ENCODE measurements at regions not wholly inside any gene's neighbourhood (a gene's known extent, or its start where the extent isn't known, plus 50 kb on each side); places are given as distances from the start of the nearest gene placed in this dataset.
"Not testable (repeated sequence)": the region's sequence is repeated elsewhere in the genome, so short reads cannot be mapped to it uniquely, and the experiment has no call there.

DNA sequence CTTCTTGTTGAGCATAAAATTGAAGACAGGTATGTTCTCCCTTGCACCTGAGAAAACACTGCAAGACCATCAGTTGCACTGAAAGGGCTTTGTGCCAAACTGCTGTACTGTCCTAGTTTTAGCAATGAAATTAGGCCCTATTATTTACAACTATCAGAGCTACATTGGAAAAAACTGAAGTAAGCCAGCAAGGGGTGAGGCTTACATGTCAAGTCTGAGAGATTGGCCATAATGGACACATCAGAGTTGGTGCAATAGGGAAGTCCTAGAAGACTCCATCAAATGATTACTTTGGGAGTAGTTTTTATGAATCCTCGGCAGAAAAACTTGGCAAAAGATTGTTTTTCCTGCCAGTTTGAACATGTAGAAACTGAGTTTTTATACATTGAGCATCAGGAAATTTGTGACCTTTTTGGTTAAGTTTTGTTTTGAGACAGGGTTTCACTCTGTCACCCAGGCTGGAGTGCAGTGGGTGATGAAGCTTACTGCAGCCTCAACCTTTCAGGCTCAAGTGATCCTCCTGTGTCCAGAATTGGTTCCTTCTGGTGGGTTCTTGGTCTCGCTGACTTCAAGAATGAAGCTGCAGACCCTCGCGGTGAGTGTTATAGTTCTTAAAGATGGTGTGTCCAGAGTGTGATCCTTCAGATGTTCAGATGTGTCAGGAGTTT is 160.1 kb upstream of the BANK1 start:
- no peaks in the 10 kb centered on the region for H3K4me1 ChIP-seq (ENCODE audit: control insufficient read depth, extremely low read depth, insufficient read depth, low read length)
- H3K27ac ChIP-seq (ENCODE audit: insufficient read depth, low read length), result no peak overlapping the region
- H3K4me2 ChIP-seq (ENCODE audit: extremely low read depth, insufficient read depth, low read length), result no peak overlapping the region
- H3K79me2 ChIP-seq (ENCODE audit: control insufficient read depth, insufficient read depth, low read length), result no peaks in the 10 kb centered on the region
- TF ChIP-seq EZH2 (IDR thresholded peaks at IDR 0.05; ENCODE audit: low read length, missing control alignments), result no peak
- no peak overlapping the region for H3K4me3 ChIP-seq (replicated peaks in 1 of 4; ENCODE audit: control extremely low read depth in 1 of 4, insufficient read depth in 1 of 4, low read depth in 3 of 4, low read length in 4 of 4)
- H2AFZ ChIP-seq (ENCODE audit: low read length), result no peak overlapping the region
- H3K9ac ChIP-seq (ENCODE audit: insufficient read depth, low read length), result no peak overlapping the region
- no peaks in the 10 kb centered on the region for H3K27me3 ChIP-seq (ENCODE audit: control insufficient read depth, insufficient read depth, low read length)
- H4K20me1 ChIP-seq (ENCODE audit: control insufficient read depth, extremely low read depth, insufficient read depth, low read length), result no peaks in the 10 kb centered on the region
- no peaks in the 10 kb centered on the region for H3K9me3 ChIP-seq (ENCODE audit: control insufficient read depth, insufficient read depth, low read depth, low read length)
- DNase-seq (ENCODE audit: low read depth in 2 of 2), result no peak
- H3K36me3 ChIP-seq (ENCODE audit: control insufficient read depth, insufficient read depth, low read length), result no peaks in the 10 kb centered on the region

DNA sequence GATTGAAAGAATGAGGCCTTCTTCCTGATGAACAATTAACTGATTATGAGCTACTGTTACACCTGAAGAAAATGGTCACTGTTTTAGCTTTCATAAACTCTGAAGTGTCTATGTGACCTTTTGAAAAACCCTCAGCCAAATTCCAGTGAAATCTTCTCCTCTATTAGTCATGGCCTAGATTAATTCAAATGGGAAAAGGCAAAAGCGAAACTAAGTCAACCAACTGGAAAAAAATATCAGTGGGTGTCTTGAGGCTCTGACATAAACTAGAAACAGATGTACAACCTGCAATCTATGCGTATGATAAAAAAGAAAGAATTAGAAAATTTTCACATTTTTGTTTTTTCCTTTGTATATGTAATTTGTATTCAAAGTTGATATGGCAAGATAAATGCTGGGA is 169.4 kb upstream of the BANK1 start:
- Histone ChIP-seq H3K27me3 (ENCODE audit: control insufficient read depth, insufficient read depth, low read length) (no peaks in the 10 kb centered on the region), H3K36me3 (ENCODE audit: control insufficient read depth, insufficient read depth, low read length) (no peaks in the 10 kb centered on the region), H3K4me1 (ENCODE audit: control insufficient read depth, extremely low read depth, insufficient read depth, low read length) (no peaks in the 10 kb centered on the region), H2AFZ (ENCODE audit: low read length) (no peak overlapping the region), H3K4me3 (replicated peaks in 1 of 4; ENCODE audit: control extremely low read depth in 1 of 4, insufficient read depth in 1 of 4, low read depth in 3 of 4, low read length in 4 of 4) (no peak overlapping the region), H3K9ac (ENCODE audit: insufficient read depth, low read length) (no peak overlapping the region), H3K27ac (ENCODE audit: insufficient read depth, low read length) (no peak overlapping the region), H3K9me3 (ENCODE audit: control insufficient read depth, insufficient read depth, low read depth, low read length) (no peaks in the 10 kb centered on the region), H4K20me1 (ENCODE audit: control insufficient read depth, extremely low read depth, insufficient read depth, low read length) (no peaks in the 10 kb centered on the region), H3K79me2 (ENCODE audit: control insufficient read depth, insufficient read depth, low read length) (no peaks in the 10 kb centered on the region), H3K4me2 (ENCODE audit: extremely low read depth, insufficient read depth, low read length) (no peak overlapping the region)
- peak in 1 of 2 donors; percentile 78 for DNase-seq (ENCODE audit: low read depth in 2 of 2)
- no peak for TF ChIP-seq EZH2 (IDR thresholded peaks at IDR 0.05; ENCODE audit: low read length, missing control alignments)

DNA sequence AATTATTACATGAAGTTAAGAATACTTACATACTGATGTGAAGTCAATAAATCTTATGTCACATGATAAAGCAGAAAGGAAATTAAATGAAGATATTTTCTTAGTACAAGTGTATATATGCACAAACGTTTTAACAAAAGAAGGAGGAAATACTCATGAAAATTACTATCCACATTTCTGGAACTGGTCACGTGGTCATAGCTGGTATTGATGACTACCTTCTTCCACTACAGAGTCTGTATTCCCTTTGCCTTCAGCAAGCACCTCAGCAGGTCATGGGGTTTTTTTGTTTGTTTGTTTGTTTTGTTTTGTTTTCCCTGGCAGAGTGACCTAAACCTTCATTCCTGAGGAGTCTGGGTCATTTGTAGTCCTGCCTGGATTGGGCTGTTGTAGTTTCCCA is 174.9 kb upstream of the BANK1 start:
- Histone ChIP-seq H3K4me2 (ENCODE audit: extremely low read depth, insufficient read depth, low read length) (no peak overlapping the region), H3K79me2 (ENCODE audit: control insufficient read depth, insufficient read depth, low read length) (no peaks in the 10 kb centered on the region), H2AFZ (ENCODE audit: low read length) (no peak overlapping the region), H3K27ac (ENCODE audit: insufficient read depth, low read length) (no peak overlapping the region), H3K9ac (ENCODE audit: insufficient read depth, low read length) (no peak overlapping the region), H3K36me3 (ENCODE audit: control insufficient read depth, insufficient read depth, low read length) (no peaks in the 10 kb centered on the region), H3K27me3 (ENCODE audit: control insufficient read depth, insufficient read depth, low read length) (no peaks in the 10 kb centered on the region), H3K4me3 (replicated peaks in 1 of 4; ENCODE audit: control extremely low read depth in 1 of 4, insufficient read depth in 1 of 4, low read depth in 3 of 4, low read length in 4 of 4) (no peak overlapping the region), H3K4me1 (ENCODE audit: control insufficient read depth, extremely low read depth, insufficient read depth, low read length) (no peaks in the 10 kb centered on the region), H3K9me3 (ENCODE audit: control insufficient read depth, insufficient read depth, low read depth, low read length) (no peaks in the 10 kb centered on the region), H4K20me1 (ENCODE audit: control insufficient read depth, extremely low read depth, insufficient read depth, low read length) (no peaks in the 10 kb centered on the region)
- TF ChIP-seq, protein P1, sequence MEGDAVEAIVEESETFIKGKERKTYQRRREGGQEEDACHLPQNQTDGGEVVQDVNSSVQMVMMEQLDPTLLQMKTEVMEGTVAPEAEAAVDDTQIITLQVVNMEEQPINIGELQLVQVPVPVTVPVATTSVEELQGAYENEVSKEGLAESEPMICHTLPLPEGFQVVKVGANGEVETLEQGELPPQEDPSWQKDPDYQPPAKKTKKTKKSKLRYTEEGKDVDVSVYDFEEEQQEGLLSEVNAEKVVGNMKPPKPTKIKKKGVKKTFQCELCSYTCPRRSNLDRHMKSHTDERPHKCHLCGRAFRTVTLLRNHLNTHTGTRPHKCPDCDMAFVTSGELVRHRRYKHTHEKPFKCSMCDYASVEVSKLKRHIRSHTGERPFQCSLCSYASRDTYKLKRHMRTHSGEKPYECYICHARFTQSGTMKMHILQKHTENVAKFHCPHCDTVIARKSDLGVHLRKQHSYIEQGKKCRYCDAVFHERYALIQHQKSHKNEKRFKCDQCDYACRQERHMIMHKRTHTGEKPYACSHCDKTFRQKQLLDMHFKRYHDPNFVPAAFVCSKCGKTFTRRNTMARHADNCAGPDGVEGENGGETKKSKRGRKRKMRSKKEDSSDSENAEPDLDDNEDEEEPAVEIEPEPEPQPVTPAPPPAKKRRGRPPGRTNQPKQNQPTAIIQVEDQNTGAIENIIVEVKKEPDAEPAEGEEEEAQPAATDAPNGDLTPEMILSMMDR (conservative IDR thresholded peaks at IDR 0.05 in 1 of 2, IDR thresholded peaks at IDR 0.05 in 1 of 2; ENCODE audit: low read depth in 1 of 2, low read length in 2 of 2), result no peak
- no peak for TF ChIP-seq EZH2 (IDR thresholded peaks at IDR 0.05; ENCODE audit: low read length, missing control alignments)
- DNase-seq (ENCODE audit: low read depth in 2 of 2), result no peak

DNA sequence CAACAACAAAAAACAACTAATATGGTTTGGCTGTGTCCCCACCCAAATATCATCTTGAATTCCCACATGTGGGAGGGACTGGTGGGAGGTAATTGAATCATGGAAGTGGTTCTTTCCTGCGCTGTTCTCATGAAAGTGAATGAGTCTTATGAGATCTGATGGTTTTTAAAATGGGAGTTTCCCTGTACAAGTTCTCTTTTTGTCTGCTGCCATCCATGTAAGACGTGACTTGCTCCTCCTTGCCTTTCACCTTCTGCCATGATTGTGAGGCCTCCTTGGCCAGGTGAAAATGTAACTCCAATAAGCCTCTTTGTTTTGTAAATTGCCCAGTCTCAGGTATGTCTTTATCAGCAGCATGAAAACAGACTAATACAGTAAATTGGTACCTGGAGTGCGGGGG is 183.5 kb upstream of the BANK1 start:
- not testable (repeated sequence) for H3K4me1 ChIP-seq (ENCODE audit: control insufficient read depth, extremely low read depth, insufficient read depth, low read length); DNase-seq (ENCODE audit: low read depth in 2 of 2); H3K4me3 ChIP-seq (replicated peaks in 1 of 4; ENCODE audit: control extremely low read depth in 1 of 4, insufficient read depth in 1 of 4, low read depth in 3 of 4, low read length in 4 of 4); H3K9me3 ChIP-seq (ENCODE audit: control insufficient read depth, insufficient read depth, low read depth, low read length); H3K27ac ChIP-seq (ENCODE audit: insufficient read depth, low read length); H3K9ac ChIP-seq (ENCODE audit: insufficient read depth, low read length); H3K36me3 ChIP-seq (ENCODE audit: control insufficient read depth, insufficient read depth, low read length); H2AFZ ChIP-seq (ENCODE audit: low read length); H3K79me2 ChIP-seq (ENCODE audit: control insufficient read depth, insufficient read depth, low read length); H4K20me1 ChIP-seq (ENCODE audit: control insufficient read depth, extremely low read depth, insufficient read depth, low read length); H3K4me2 ChIP-seq (ENCODE audit: extremely low read depth, insufficient read depth, low read length); H3K27me3 ChIP-seq (ENCODE audit: control insufficient read depth, insufficient read depth, low read length)
